ENCODE measurements at regions not wholly inside any gene's neighbourhood (a gene's known extent, or its start where the extent isn't known, plus 50 kb on each side); places are given as distances from the start of the nearest gene placed in this dataset.

GRCh38 chr1:199313444-199313843, 674.6 kb downstream of the PTPRC start:
- Histone ChIP-seq H3K27ac (no peak overlapping the region), H3K36me3 (no peaks in the 10 kb centered on the region), H3K27me3 (no peaks in the 10 kb centered on the region), H3K9me3 (no peaks in the 10 kb centered on the region), H3K4me3 (no peak overlapping the region), H3K4me1 (no peaks in the 10 kb centered on the region)
- ATAC-seq (ENCODE audit: low FRiP score in 2 of 2) (no peak), DNase-seq (no peak)
- TF ChIP-seq POLR2A (IDR thresholded peaks at IDR 0.05) (no peak), POLR2AphosphoS5 (IDR thresholded peaks at IDR 0.05) (no peak)
- WGBS, 2 donors: 67 to 75% methylated on average over 2 of the region's 2 CpGs

DNA sequence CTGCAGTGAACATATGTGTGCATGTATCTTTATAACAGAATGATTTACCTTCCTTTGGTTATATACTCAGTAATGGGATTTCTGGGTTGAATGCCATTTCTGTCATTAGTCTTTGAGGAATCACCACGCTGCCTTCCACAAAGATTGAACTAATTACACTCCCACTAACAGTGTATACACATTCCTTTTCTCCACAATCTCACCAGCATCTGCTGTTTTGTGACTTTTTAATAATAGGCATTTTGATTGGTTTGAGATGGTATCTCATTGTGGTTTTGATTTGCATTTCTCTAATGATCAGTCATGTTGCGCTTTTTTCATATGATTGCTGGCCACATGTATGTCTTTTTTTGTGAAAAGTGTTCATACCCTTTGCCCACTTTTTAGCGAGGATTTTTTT, 680.5 kb downstream of the PTPRC start:
- TF ChIP-seq EP300 (IDR thresholded peaks at IDR 0.05) (no peak), POLR2AphosphoS5 (IDR thresholded peaks at IDR 0.05) (no peak), POLR2A (IDR thresholded peaks at IDR 0.05) (no peak)
- TF ChIP-seq, protein P1, sequence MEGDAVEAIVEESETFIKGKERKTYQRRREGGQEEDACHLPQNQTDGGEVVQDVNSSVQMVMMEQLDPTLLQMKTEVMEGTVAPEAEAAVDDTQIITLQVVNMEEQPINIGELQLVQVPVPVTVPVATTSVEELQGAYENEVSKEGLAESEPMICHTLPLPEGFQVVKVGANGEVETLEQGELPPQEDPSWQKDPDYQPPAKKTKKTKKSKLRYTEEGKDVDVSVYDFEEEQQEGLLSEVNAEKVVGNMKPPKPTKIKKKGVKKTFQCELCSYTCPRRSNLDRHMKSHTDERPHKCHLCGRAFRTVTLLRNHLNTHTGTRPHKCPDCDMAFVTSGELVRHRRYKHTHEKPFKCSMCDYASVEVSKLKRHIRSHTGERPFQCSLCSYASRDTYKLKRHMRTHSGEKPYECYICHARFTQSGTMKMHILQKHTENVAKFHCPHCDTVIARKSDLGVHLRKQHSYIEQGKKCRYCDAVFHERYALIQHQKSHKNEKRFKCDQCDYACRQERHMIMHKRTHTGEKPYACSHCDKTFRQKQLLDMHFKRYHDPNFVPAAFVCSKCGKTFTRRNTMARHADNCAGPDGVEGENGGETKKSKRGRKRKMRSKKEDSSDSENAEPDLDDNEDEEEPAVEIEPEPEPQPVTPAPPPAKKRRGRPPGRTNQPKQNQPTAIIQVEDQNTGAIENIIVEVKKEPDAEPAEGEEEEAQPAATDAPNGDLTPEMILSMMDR (IDR thresholded peaks at IDR 0.05): no peak
- ATAC-seq (ENCODE audit: low FRiP score in 2 of 2) (no peak), DNase-seq (no peak)
- no peak overlapping the region for H3K27ac ChIP-seq
- H3K27me3 ChIP-seq: no peaks in the 10 kb centered on the region
- no peaks in the 10 kb centered on the region for H3K36me3 ChIP-seq
- no peaks in the 10 kb centered on the region for H3K9me3 ChIP-seq
- no peak overlapping the region for H3K4me3 ChIP-seq
- no peaks in the 10 kb centered on the region for H3K4me1 ChIP-seq
- WGBS, 2 donors: 92 to 99% methylated on average over 3 of the region's 3 CpGs

DNA sequence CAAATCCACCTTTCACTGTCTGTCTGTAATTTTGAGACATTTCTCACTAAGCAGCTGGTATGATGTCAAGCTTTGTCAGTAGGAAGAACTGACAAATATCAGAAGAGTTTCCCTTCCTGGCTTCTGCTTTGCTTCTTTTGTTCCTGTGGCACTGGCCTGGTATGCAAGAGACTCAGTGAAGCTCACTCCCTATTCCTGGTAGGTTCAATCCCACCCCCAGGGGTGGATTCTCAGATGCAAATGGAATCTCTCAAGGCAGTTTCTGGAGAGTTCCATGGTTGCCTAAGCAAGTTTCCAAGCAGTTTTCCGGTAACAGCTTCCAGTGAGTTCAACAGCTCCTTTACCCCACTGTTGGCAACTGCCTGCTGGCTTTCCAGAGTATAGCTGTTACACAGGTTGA, 683.4 kb downstream of the PTPRC start:
- H3K4me3 ChIP-seq: no peak overlapping the region
- no peaks in the 10 kb centered on the region for H3K36me3 ChIP-seq
- H3K4me1 ChIP-seq: no peaks in the 10 kb centered on the region
- peaks cover 0 to 4% (median 0%) of the 10 kb centered on the region in 4 donors for H3K9me3 ChIP-seq
- H3K27me3 ChIP-seq: no peaks in the 10 kb centered on the region
- DNase-seq: no peak
- ATAC-seq (ENCODE audit: low FRiP score in 2 of 2): no peak
- 89 to 100% methylated on average over 1 of the region's 1 CpG for WGBS, 2 donors
- no peak overlapping the region for H3K27ac ChIP-seq
- TF ChIP-seq, protein P1 (IDR thresholded peaks at IDR 0.05): no peak
- TF ChIP-seq POLR2AphosphoS5 (IDR thresholded peaks at IDR 0.05) (no peak), POLR2A (IDR thresholded peaks at IDR 0.05) (no peak), EP300 (IDR thresholded peaks at IDR 0.05) (no peak)

- ATAC-seq (ENCODE audit: low FRiP score in 2 of 2) (no peak), DNase-seq (no peak)
- no peak overlapping the region for H3K27ac ChIP-seq
- H3K27me3 ChIP-seq: no peaks in the 10 kb centered on the region
- H3K4me3 ChIP-seq: no peak overlapping the region
- no peaks in the 10 kb centered on the region for H3K36me3 ChIP-seq
- H3K9me3 ChIP-seq: no peaks in the 10 kb centered on the region
- no peaks in the 10 kb centered on the region for H3K4me1 ChIP-seq
- TF ChIP-seq EP300 (IDR thresholded peaks at IDR 0.05) (no peak), POLR2A (IDR thresholded peaks at IDR 0.05) (no peak), POLR2AphosphoS5 (IDR thresholded peaks at IDR 0.05) (no peak)
- TF ChIP-seq, protein P1 (IDR thresholded peaks at IDR 0.05): no peak
- WGBS, 2 donors: 93 to 94% methylated on average over 3 of the region's 3 CpGs
Measured at GRCh38 chr1:199333180-199333579, 694.3 kb upstream of the NR5A2 start.

- H3K9me3 ChIP-seq: no peaks in the 10 kb centered on the region
- no peaks in the 10 kb centered on the region for H3K4me1 ChIP-seq
- no peak overlapping the region for H3K27ac ChIP-seq
- no peaks in the 10 kb centered on the region for H3K27me3 ChIP-seq
- DNase-seq: no peak
- no peaks in the 10 kb centered on the region for H3K36me3 ChIP-seq
- no peak overlapping the region for H3K4me3 ChIP-seq
- ATAC-seq (ENCODE audit: low FRiP score in 2 of 2): no peak
- TF ChIP-seq EP300 (IDR thresholded peaks at IDR 0.05) (no peak), POLR2AphosphoS5 (IDR thresholded peaks at IDR 0.05) (no peak), POLR2A (IDR thresholded peaks at IDR 0.05) (no peak)
- TF ChIP-seq, protein P1 (IDR thresholded peaks at IDR 0.05): no peak
- WGBS, 2 donors: 77 to 80% methylated on average over 1 of the region's 1 CpG
Measured at GRCh38 chr1:199335496-199335895, 692.0 kb upstream of the NR5A2 start.

Data from upper lobe of left lung (tissue), 6 donors.